Stimulated activated CD4-positive, alpha-beta T cell treated with anti-CD3 and anti-CD28 coated beads, Interleukin-15, amount 100 ng/mL, for 48 hours (primary cell): ENCODE measurements at regions not wholly inside any gene's neighbourhood (a gene's known extent, or its start where the extent isn't known, plus 50 kb on each side); places are given as distances from the start of the nearest gene placed in this dataset.
"Not testable (repeated sequence)": the region's sequence is repeated elsewhere in the genome, so short reads cannot be mapped to it uniquely, and the experiment has no call there.

ENCODE experiments used
- DNase-seq, 2 donors: peaks; one replicate each; pipeline ENCODE4 v3.0.0-alpha.2; 2020; ENCODE audit warnings: low read depth in 2 of 2

- DNase-seq: no peak
Observed at GRCh38 chr6:16040628-16040974, 88.3 kb upstream of the MYLIP start.

- DNase-seq: not testable (repeated sequence)
Observed at GRCh38 chr6:16039892-16040627, 88.8 kb upstream of the MYLIP start.

- DNase-seq: no peak
Observed at GRCh38 chr6:16038938-16039337, 89.9 kb upstream of the MYLIP start.

- no peak for DNase-seq
Observed at GRCh38 chr6:16035488-16036080, 93.3 kb upstream of the MYLIP start.

- no peak for DNase-seq
Observed at GRCh38 chr6:16033214-16033613, 95.7 kb upstream of the MYLIP start.

GRCh38 chr6:16031278-16031981 is 97.5 kb upstream of the MYLIP start:
- no peak for DNase-seq

GRCh38 chr6:16028966-16029365 is 99.9 kb upstream of the MYLIP start:
- DNase-seq: peak; percentile 1 to 4

GRCh38 chr6:16020259-16020658 is 108.6 kb upstream of the MYLIP start:
- no peak for DNase-seq

- DNase-seq: no peak
Observed at GRCh38 chr6:16019462-16019861, 109.4 kb upstream of the MYLIP start.

- DNase-seq: no peak
Observed at GRCh38 chr6:16018626-16019025, 110.3 kb upstream of the MYLIP start.

- not testable (repeated sequence) for DNase-seq
Observed at GRCh38 chr6:16014325-16014724, 114.6 kb upstream of the MYLIP start.

GRCh38 chr6:16007146-16007545 is 121.7 kb upstream of the MYLIP start:
- DNase-seq: no peak

- no peak for DNase-seq
Observed at GRCh38 chr6:16006681-16007080, 122.2 kb upstream of the MYLIP start.

GRCh38 chr6:16004934-16005679 is 123.8 kb upstream of the MYLIP start:
- no peak for DNase-seq

- no peak for DNase-seq
Observed at GRCh38 chr6:16003197-16003491, 125.7 kb upstream of the MYLIP start.

- DNase-seq: no peak
Observed at GRCh38 chr6:16002332-16003196, 126.3 kb upstream of the MYLIP start.

- no peak for DNase-seq
Observed at GRCh38 chr6:16001158-16001557, 127.7 kb upstream of the MYLIP start.

- no peak for DNase-seq
Observed at GRCh38 chr6:15999201-15999600, 129.7 kb upstream of the MYLIP start.

GRCh38 chr6:15997586-15998388 is 131.1 kb upstream of the MYLIP start:
- DNase-seq: no peak

- no peak for DNase-seq
Observed at GRCh38 chr6:15996030-15996429, 132.9 kb upstream of the MYLIP start.

GRCh38 chr6:15995493-15995892 is 133.4 kb upstream of the MYLIP start:
- no peak for DNase-seq
